Heart right ventricle (tissue), 16 donors: ENCODE measurements at regions not wholly inside any gene's neighbourhood (a gene's known extent, or its start where the extent isn't known, plus 50 kb on each side); places are given as distances from the start of the nearest gene placed in this dataset.
A peak's percentile ranks its signal among the peaks of the same experiment; 100 is the strongest.

Experiments
- ATAC-seq, 8 donors: fragments of 200-7000 bp; cut with Tn5 transposase; one replicate each; pipeline ENCODE4 v1.9.1; 2020; ENCODE audit warnings: mild to moderate bottlenecking in 8 of 8, moderate library complexity in 8 of 8, moderate number of reproducible peaks in 1 of 8
- DNase-seq, 2 donors: peaks; one replicate each; pipeline ENCODE4 v3.0.0-alpha.2; 2020
- H3K27ac ChIP-seq, 10 donors: fragments of 200-600 bp; sonication (generic) in 2 of 10; one replicate each; pipeline versions ENCODE4 v1.5.0 to v1.8.0; 2020 to 2022; ENCODE audit warnings: mild to moderate bottlenecking in 3 of 10
- H3K27me3 ChIP-seq, 7 donors: fragments of 200-600 bp; one replicate each; pipeline ENCODE4 v1.8.0; 2021 to 2022; ENCODE audit warnings: mild to moderate bottlenecking in 2 of 7
- H3K36me3 ChIP-seq, 9 donors: fragments of 200-600 bp; sonication (generic) in 1 of 9; one replicate each; pipeline versions ENCODE4 v1.5.0 to v1.8.0; 2020 to 2022; ENCODE audit warnings: mild to moderate bottlenecking in 2 of 9
- H3K4me1 ChIP-seq, 9 donors: fragments of 200-600 bp; sonication (generic) in 1 of 9; one replicate each; pipeline versions ENCODE4 v1.5.0 to v1.8.0; 2020 to 2022; ENCODE audit warnings: mild to moderate bottlenecking in 4 of 9
- H3K4me3 ChIP-seq, 10 donors: fragments of 200-600 bp; sonication (generic) in 2 of 10; one replicate each; pipeline versions ENCODE4 v1.5.0 to v1.8.0; 2020 to 2022; ENCODE audit warnings: mild to moderate bottlenecking in 7 of 10, moderate library complexity in 2 of 10
- H3K9me3 ChIP-seq, 11 donors: fragments of 200-600 bp in 10 of 11; sonication (generic) in 2 of 11; one replicate each; pipeline versions ENCODE4 v1.5.0 to v1.8.0; 2013 to 2022; ENCODE audit warnings: mild to moderate bottlenecking in 2 of 11, control low read depth in 1 of 11, moderate library complexity in 1 of 11
- CTCF ChIP-seq, 9 donors: fragments of 200-600 bp; sonication (generic) in 2 of 9; IDR thresholded peaks; one replicate each; pipeline versions ENCODE4 v1.5.0 to v1.8.0; 2021 to 2022; ENCODE audit warnings: antibody characterized with exemption in 9 of 9, mild to moderate bottlenecking in 5 of 9, moderate library complexity in 1 of 9
- WGBS, 2 donors: extraction: QIAGEN DNeasy Blood & Tissue Kit; methylation state at CpG; one replicate each; pipeline ENCODE4 v1.1.7; 2013; ENCODE audit warnings: inconsistent platforms in 1 of 2; 5-methylcytosine and 5-hydroxymethylcytosine counted together
- intact Hi-C, 10 donors: fragments of 100-400 bp; cut with DNase I; formaldehyde crosslinking; loops; one replicate each; pipeline versions ENCODE4 v1.11.1 to v1.14.2; 2022
- donor health status: Arrhythmogenic right ventricular cardiomyopathy.
- donor health status: ischemic (EF 13 %, LVEDD 7.1; RV severe dilation, severe dysfunction).
- donor health status: healthy with polysubstance abuse.
- donor health status: DM: no; HTN: yes; CAD: no.
- donor health status: DM: no; HTN: no; CAD: no.
- donor health status: ischemic (EF 25% LVEDD 6.9; RV normal size, moderate dysfunction).
- donor health status: ischemic (EF 25% LVEDD 5.7; RV mildly dilated, moderate dysfunction).
- donor health status: healthy.
- donor health status: DM: yes; HTN: yes; CAD: no.
- donor health status: Ischemic cardiomyopathy.
- donor health status: ischemic (EF 35%, LVEDD 5.7; RV mildly dilated, moderate dysfunction).
- donor health status: nonischemic (EF 11% LVEDD 7.7; RV severe dilation, severe dysfunction).
- donor health status: DM: yes; HTN: yes; CAD: no.
- donor health status: PGD.
- donor health status: ischemic (EF 29% LVEDD 5.4; RV normal size, mild dysfunction).
- donor health status: nonischemic (EF 23%, LVEDD 6.1; RV moderate dilation, normal function).

- H3K27me3 ChIP-seq, result no peaks in the 10 kb centered on the region
- intact Hi-C loops, result loop anchor here in 2 of 10 donors (5.0 to 10.0 kb wide), 2 partner anchors 138 to 140 kb away; partner anchors contain the start of gene NAMPT (in 1 of the 2)
- peaks cover 0 to 55% (median 27%) of the 10 kb centered on the region in 9 donors for H3K4me1 ChIP-seq
- peak in 1 of 2 donors; percentile 67 for DNase-seq
- H3K36me3 ChIP-seq, result no peaks in the 10 kb centered on the region
- no peak for TF ChIP-seq CTCF (IDR thresholded peaks at IDR 0.05)
- H3K9me3 ChIP-seq, result no peaks in the 10 kb centered on the region
- WGBS, 2 donors, result 35 to 66% methylated on average over 7 of the region's 7 CpGs
- H3K4me3 ChIP-seq, result peak overlapping the region in 1 of 10 donors; percentile 33
- H3K27ac ChIP-seq, result peak overlapping the region in 6 of 10 donors; percentile 37 to 93 (median 68)
- ATAC-seq, result peak; percentile 65 to 84 (median 74)
These were observed 140.4 kb upstream of the NAMPT start for GRCh38 chr7:106425017-106425719.

- Histone ChIP-seq H3K4me3 (no peak overlapping the region), H3K4me1 (peaks cover 0 to 61% (median 27%) of the 10 kb centered on the region in 9 donors), H3K27me3 (no peaks in the 10 kb centered on the region), H3K27ac (peak overlapping the region in 6 of 10 donors; percentile 4 to 93 (median 54)), H3K9me3 (no peaks in the 10 kb centered on the region), H3K36me3 (no peaks in the 10 kb centered on the region)
- DNase-seq (no peak), ATAC-seq (no peak)
- no peak for TF ChIP-seq CTCF (IDR thresholded peaks at IDR 0.05)
- intact Hi-C loops, result loop anchor here in 2 of 10 donors (5.0 to 10.0 kb wide), 2 partner anchors 137 to 140 kb away; partner anchors contain the start of gene NAMPT (in 1 of the 2)
- WGBS, 2 donors, result 39 to 48% methylated on average over 1 of the region's 1 CpG
These were observed 139.8 kb upstream of the NAMPT start for GRCh38 chr7:106424476-106425016.

GRCh38 chr7:106423821-106424475, 139.2 kb upstream of the NAMPT start:
- 87 to 89% methylated on average over 5 of the region's 5 CpGs for WGBS, 2 donors
- Histone ChIP-seq H3K27me3 (no peaks in the 10 kb centered on the region), H3K36me3 (no peaks in the 10 kb centered on the region), H3K4me1 (peaks cover 0 to 67% (median 27%) of the 10 kb centered on the region in 9 donors), H3K9me3 (no peaks in the 10 kb centered on the region), H3K27ac (peak overlapping the region in 6 of 10 donors; percentile 4 to 93 (median 54)), H3K4me3 (no peak overlapping the region)
- no peak for TF ChIP-seq CTCF (IDR thresholded peaks at IDR 0.05)
- intact Hi-C loops, result loop anchor here in 1 of 10 donors (10.0 kb wide), 1 partner anchor 139 kb away; the partner anchor contains the start of gene NAMPT
- ATAC-seq (no peak), DNase-seq (no peak)

- 77 to 85% methylated on average over 5 of the region's 5 CpGs for WGBS, 2 donors
- H3K9me3 ChIP-seq, result no peaks in the 10 kb centered on the region
- H3K27ac ChIP-seq, result peak overlapping the region in 2 of 10 donors; percentile 78 to 93
- TF ChIP-seq CTCF (IDR thresholded peaks at IDR 0.05), result no peak
- intact Hi-C loops, result loop anchor here in 1 of 10 donors (10.0 kb wide), 1 partner anchor 138 kb away; the partner anchor contains the start of gene NAMPT
- ATAC-seq (no peak), DNase-seq (no peak)
- H3K36me3 ChIP-seq, result no peaks in the 10 kb centered on the region
- H3K4me3 ChIP-seq, result no peak overlapping the region
- peaks cover 0 to 76% (median 27%) of the 10 kb centered on the region in 9 donors for H3K4me1 ChIP-seq
- no peaks in the 10 kb centered on the region for H3K27me3 ChIP-seq
These were observed 138.3 kb upstream of the NAMPT start for GRCh38 chr7:106423111-106423510.
